ENCODE measurements at regions not wholly inside any gene's neighbourhood (a gene's known extent, or its start where the extent isn't known, plus 50 kb on each side); places are given as distances from the start of the nearest gene placed in this dataset.
"Not testable (repeated sequence)": the region's sequence is repeated elsewhere in the genome, so short reads cannot be mapped to it uniquely, and the experiment has no call there.

DNA sequence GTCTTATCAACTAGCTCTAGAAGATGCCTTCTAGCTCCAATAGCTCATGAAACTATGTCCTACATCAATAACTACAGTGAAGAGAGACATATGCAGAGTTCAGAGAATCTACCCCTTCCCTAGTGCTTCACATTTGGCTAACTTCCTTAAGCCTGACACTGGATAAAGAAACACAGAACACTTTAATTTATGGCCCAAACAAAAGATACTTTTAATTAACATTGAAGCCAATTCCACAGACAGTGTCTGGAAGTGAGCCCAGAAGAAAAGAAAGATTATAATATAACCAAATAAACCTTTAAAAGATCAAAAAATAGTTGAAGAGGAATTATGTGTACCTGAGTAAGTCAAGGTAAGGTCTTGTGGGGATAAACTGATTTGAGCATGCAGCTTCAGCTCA, 255.2 kb downstream of the C11orf87 start:
- H3K9me3 ChIP-seq (ENCODE audit: control insufficient read depth, low read length) = no peaks in the 10 kb centered on the region
- H3K4me1 ChIP-seq (ENCODE audit: control insufficient read depth, insufficient read depth, low read length, poor library complexity, severe bottlenecking) = no peaks in the 10 kb centered on the region
- no peaks in the 10 kb centered on the region for H3K36me3 ChIP-seq (ENCODE audit: control insufficient read depth, insufficient read depth, low read length)
- H3K4me3 ChIP-seq (ENCODE audit: extremely low read depth, insufficient read depth, low read length, poor library complexity, severe bottlenecking) = no peak overlapping the region
- H3K27ac ChIP-seq (ENCODE audit: low read depth, low read length, severe bottlenecking) = no peak overlapping the region

DNA sequence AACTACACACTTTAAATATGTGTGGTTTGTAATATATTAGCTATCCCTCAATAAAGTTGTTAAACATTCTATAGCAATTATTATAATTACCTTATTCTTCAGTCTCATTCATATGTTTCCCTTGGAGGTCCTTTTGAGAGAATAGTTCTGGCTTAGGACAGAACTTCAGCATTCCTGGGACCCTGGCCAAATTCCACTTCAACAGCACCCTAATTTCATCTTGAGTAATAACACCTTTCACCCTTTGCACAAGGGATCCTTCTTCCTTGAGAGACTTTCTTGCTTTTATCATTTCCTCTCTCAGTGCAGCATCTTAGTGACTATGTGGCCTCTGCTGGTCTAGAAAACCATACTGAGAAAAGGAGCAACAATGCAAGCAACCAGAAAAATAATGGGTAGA, 255.9 kb downstream of the C11orf87 start:
- H3K27ac ChIP-seq (ENCODE audit: low read depth, low read length, severe bottlenecking) = no peak overlapping the region
- no peaks in the 10 kb centered on the region for H3K36me3 ChIP-seq (ENCODE audit: control insufficient read depth, insufficient read depth, low read length)
- H3K4me1 ChIP-seq (ENCODE audit: control insufficient read depth, insufficient read depth, low read length, poor library complexity, severe bottlenecking) = no peaks in the 10 kb centered on the region
- no peaks in the 10 kb centered on the region for H3K9me3 ChIP-seq (ENCODE audit: control insufficient read depth, low read length)
- no peak overlapping the region for H3K4me3 ChIP-seq (ENCODE audit: extremely low read depth, insufficient read depth, low read length, poor library complexity, severe bottlenecking)

DNA sequence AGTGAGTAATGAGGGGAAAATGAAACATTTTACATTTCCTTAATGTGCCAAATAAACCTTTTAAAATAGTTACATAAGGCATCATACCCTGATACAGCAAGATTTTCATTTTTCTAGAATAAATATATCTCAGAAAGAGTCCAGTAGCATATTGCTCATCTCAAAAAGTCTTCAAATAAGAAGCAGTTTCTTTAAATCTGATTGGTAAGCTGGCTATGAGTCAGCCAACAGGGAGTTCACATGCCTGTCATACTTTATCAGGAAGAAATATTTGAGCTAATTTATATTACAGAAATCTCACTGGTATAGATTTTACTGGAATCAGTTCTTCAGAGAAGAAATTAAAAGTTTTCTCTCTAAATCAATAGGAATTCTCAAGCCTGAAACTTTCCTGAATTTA, 258.1 kb downstream of the C11orf87 start:
- H3K9me3 ChIP-seq (ENCODE audit: control insufficient read depth, low read length) = no peaks in the 10 kb centered on the region
- no peaks in the 10 kb centered on the region for H3K4me1 ChIP-seq (ENCODE audit: control insufficient read depth, insufficient read depth, low read length, poor library complexity, severe bottlenecking)
- no peaks in the 10 kb centered on the region for H3K36me3 ChIP-seq (ENCODE audit: control insufficient read depth, insufficient read depth, low read length)

GRCh38 chr11:109682788-109683187, 260.8 kb downstream of the C11orf87 start:
- H3K4me1 ChIP-seq (ENCODE audit: control insufficient read depth, insufficient read depth, low read length, poor library complexity, severe bottlenecking); H3K9me3 ChIP-seq (ENCODE audit: control insufficient read depth, low read length); H3K4me3 ChIP-seq (ENCODE audit: extremely low read depth, insufficient read depth, low read length, poor library complexity, severe bottlenecking); H3K36me3 ChIP-seq (ENCODE audit: control insufficient read depth, insufficient read depth, low read length); H3K27ac ChIP-seq (ENCODE audit: low read depth, low read length, severe bottlenecking): not testable (repeated sequence)
- 80 to 100% methylated on average over 1 of the region's 1 CpG for WGBS, 2 experiments (ENCODE audit: insufficient coverage in 2 of 2)

More for the DNA sequence above, 258.1 kb downstream of the C11orf87 start:
- H3K4me3 ChIP-seq (ENCODE audit: extremely low read depth, insufficient read depth, low read length, poor library complexity, severe bottlenecking) = no peak overlapping the region
- no peak overlapping the region for H3K27ac ChIP-seq (ENCODE audit: low read depth, low read length, severe bottlenecking)

GRCh38 chr11:109695696-109696095, 273.7 kb downstream of the C11orf87 start:
- Histone ChIP-seq H3K9me3 (ENCODE audit: control insufficient read depth, low read length) (peaks cover 12% of the 10 kb centered on the region), H3K4me3 (ENCODE audit: extremely low read depth, insufficient read depth, low read length, poor library complexity, severe bottlenecking) (no peak overlapping the region), H3K27ac (ENCODE audit: low read depth, low read length, severe bottlenecking) (no peak overlapping the region), H3K4me1 (ENCODE audit: control insufficient read depth, insufficient read depth, low read length, poor library complexity, severe bottlenecking) (no peaks in the 10 kb centered on the region), H3K36me3 (ENCODE audit: control insufficient read depth, insufficient read depth, low read length) (no peaks in the 10 kb centered on the region)
- WGBS, 2 experiments (ENCODE audit: insufficient coverage in 2 of 2) = 83 to 91% methylated on average over 3 to 4 of the region's 4 CpGs

DNA sequence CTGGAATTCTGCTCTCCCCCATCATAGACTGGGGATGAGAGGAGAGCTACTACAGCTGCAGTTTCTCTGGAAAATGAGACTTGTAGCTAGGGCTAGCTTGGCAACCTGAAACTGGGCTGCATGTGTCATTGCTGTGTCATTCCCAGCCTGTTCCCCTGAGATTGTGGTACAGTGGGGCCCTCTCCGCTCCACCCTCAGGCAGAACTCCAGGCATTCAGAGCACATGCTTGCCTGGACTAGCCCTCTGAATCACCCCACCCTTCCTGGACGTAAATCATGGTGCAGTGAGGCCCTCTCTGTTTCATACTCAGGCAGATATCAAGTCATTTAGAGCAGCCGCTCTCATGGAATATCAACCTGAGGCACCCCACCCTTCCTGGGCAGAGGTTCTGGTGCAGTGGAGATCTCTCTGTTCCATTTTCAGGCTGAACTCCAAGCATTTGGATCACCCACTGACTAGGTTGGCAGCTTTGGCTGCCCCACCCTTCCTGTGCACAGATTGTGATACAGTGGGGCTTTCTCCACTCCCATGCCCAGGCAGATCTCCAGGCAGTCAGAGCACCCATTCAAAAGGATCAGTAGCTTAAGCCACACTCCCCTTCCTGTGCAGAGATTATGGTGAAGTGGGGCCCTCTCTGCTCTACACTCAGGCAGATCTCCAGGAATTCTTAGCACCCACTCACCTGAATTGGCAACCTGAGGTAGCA, 274.4 kb downstream of the C11orf87 start:
- Histone ChIP-seq H3K9me3 (ENCODE audit: control insufficient read depth, low read length) (peaks cover 12% of the 10 kb centered on the region), H3K27ac (ENCODE audit: low read depth, low read length, severe bottlenecking) (no peak overlapping the region), H3K4me1 (ENCODE audit: control insufficient read depth, insufficient read depth, low read length, poor library complexity, severe bottlenecking) (no peaks in the 10 kb centered on the region), H3K4me3 (ENCODE audit: extremely low read depth, insufficient read depth, low read length, poor library complexity, severe bottlenecking) (no peak overlapping the region), H3K36me3 (ENCODE audit: control insufficient read depth, insufficient read depth, low read length) (no peaks in the 10 kb centered on the region)
- WGBS, 2 experiments (ENCODE audit: insufficient coverage in 2 of 2) = 92 to 96% methylated on average over 3 of the region's 3 CpGs

DNA sequence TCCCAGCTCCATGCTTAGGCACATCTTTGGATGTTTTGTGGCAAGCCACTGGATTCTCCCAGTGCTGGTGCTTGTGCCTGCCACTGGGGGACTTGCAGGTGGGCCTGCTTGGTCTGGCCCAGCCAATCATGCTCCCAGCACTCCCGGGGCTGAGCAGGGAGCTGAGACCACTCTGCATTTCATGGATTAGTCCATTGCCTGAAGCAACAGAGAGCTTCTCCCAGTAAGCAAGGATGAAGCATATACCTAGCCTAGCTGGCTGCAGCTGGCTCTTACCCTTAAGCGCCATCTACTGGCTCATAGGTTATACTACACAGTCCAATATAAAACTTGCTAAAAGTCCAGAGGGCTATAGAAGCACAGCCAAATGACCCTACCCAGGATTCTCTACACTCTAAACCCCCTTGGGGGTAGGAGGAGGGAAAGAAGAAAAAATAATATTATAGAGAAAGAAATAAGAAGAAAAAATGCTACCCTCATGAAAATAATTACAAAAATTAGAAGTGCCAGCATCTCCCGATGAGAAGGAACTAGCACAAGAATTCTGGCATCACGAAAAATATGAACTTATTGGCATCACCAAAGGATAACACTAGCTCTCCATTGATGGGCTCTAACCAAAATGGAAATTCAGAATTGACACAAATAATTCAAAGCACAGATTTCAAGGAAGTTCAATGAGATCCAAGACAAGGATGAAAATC, 275.3 kb downstream of the C11orf87 start:
- no peaks in the 10 kb centered on the region for H3K36me3 ChIP-seq (ENCODE audit: control insufficient read depth, insufficient read depth, low read length)
- no peaks in the 10 kb centered on the region for H3K4me1 ChIP-seq (ENCODE audit: control insufficient read depth, insufficient read depth, low read length, poor library complexity, severe bottlenecking)
- H3K9me3 ChIP-seq (ENCODE audit: control insufficient read depth, low read length) = peaks cover 12% of the 10 kb centered on the region
- no peak overlapping the region for H3K27ac ChIP-seq (ENCODE audit: low read depth, low read length, severe bottlenecking)
- H3K4me3 ChIP-seq (ENCODE audit: extremely low read depth, insufficient read depth, low read length, poor library complexity, severe bottlenecking) = no peak overlapping the region
- WGBS, 2 experiments (ENCODE audit: insufficient coverage in 2 of 2) = 20 to 50% methylated on average over 1 to 2 of the region's 4 CpGs

DNA sequence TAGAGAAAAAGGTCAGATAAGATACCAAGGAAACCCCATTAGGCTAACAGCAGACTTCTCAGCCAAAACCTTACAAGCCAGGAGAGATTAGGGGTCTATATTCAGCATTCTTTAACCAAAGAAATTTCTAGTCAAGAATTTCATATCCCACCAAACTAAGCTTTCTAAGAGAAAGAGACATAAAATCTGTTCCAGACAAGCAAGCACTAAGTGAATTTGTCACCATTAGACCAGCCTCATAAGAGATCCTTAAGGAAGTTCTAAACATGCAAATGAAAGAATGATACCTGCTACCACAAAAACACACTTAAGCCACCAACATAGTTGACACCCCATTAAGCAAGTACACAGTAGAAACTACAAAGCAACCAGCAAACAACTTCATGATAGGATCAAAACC, 276.2 kb downstream of the C11orf87 start:
- H3K4me1 ChIP-seq (ENCODE audit: control insufficient read depth, insufficient read depth, low read length, poor library complexity, severe bottlenecking) = no peaks in the 10 kb centered on the region
- H3K9me3 ChIP-seq (ENCODE audit: control insufficient read depth, low read length) = peaks cover 12% of the 10 kb centered on the region
- H3K27ac ChIP-seq (ENCODE audit: low read depth, low read length, severe bottlenecking) = no peak overlapping the region
- no peaks in the 10 kb centered on the region for H3K36me3 ChIP-seq (ENCODE audit: control insufficient read depth, insufficient read depth, low read length)
- H3K4me3 ChIP-seq (ENCODE audit: extremely low read depth, insufficient read depth, low read length, poor library complexity, severe bottlenecking) = no peak overlapping the region

DNA sequence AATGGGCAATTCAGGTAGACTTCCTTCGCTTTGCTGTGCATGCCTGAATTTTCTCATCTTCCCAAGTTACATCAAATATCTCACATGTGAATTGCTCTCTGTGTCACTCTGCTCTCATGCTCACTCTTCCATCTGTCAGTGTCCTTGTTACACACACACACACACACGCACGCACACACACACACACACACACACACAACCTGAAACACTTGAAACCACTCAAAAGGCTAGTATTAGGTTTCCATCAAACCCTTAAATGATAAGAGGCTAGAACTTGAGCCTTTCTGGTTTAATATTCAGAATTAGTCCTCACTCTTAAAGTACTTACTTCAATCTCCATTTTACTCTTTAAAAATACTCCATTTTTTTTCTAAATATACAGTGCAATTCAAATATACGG, 282.4 kb downstream of the C11orf87 start:
- no peaks in the 10 kb centered on the region for H3K36me3 ChIP-seq (ENCODE audit: control insufficient read depth, insufficient read depth, low read length)
- H3K27ac ChIP-seq (ENCODE audit: low read depth, low read length, severe bottlenecking) = no peak overlapping the region
- no peaks in the 10 kb centered on the region for H3K4me1 ChIP-seq (ENCODE audit: control insufficient read depth, insufficient read depth, low read length, poor library complexity, severe bottlenecking)
- 85 to 89% methylated on average over 1 to 2 of the region's 4 CpGs for WGBS, 2 experiments (ENCODE audit: insufficient coverage in 2 of 2)
- H3K4me3 ChIP-seq (ENCODE audit: extremely low read depth, insufficient read depth, low read length, poor library complexity, severe bottlenecking) = no peak overlapping the region
- no peaks in the 10 kb centered on the region for H3K9me3 ChIP-seq (ENCODE audit: control insufficient read depth, low read length)

- Histone ChIP-seq H3K4me1 (ENCODE audit: control insufficient read depth, insufficient read depth, low read length, poor library complexity, severe bottlenecking) (no peaks in the 10 kb centered on the region), H3K4me3 (ENCODE audit: extremely low read depth, insufficient read depth, low read length, poor library complexity, severe bottlenecking) (no peak overlapping the region), H3K9me3 (ENCODE audit: control insufficient read depth, low read length) (no peaks in the 10 kb centered on the region), H3K27ac (ENCODE audit: low read depth, low read length, severe bottlenecking) (no peak overlapping the region), H3K36me3 (ENCODE audit: control insufficient read depth, insufficient read depth, low read length) (no peaks in the 10 kb centered on the region)
- WGBS, 2 experiments (ENCODE audit: insufficient coverage in 2 of 2) = 95 to 100% methylated on average over 1 of the region's 1 CpG
Measured at GRCh38 chr11:109706945-109707344, 285.0 kb downstream of the C11orf87 start.

DNA sequence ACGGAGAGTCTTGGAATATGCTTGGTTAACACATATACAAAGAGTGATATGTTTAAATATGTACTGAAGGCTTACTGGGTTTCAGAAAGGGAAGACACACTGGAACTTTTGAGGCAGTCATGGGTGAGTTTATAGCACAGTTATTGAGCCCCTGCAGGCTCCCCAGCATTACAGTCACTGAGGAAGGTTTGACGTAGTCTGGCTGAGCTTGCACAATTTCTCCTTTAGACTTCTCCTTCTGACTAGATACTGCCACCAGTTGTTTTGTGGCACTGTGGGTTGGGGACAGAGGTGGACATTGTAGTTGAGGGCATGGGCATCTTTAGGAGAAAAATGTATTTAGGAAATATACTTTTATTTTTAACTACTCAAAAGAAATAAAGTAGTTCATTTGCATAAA, 285.4 kb downstream of the C11orf87 start:
- no peaks in the 10 kb centered on the region for H3K36me3 ChIP-seq (ENCODE audit: control insufficient read depth, insufficient read depth, low read length)
- H3K27ac ChIP-seq (ENCODE audit: low read depth, low read length, severe bottlenecking) = no peak overlapping the region
- no peak overlapping the region for H3K4me3 ChIP-seq (ENCODE audit: extremely low read depth, insufficient read depth, low read length, poor library complexity, severe bottlenecking)
- 90 to 100% methylated on average over 1 to 2 of the region's 2 CpGs for WGBS, 2 experiments (ENCODE audit: insufficient coverage in 2 of 2)
- no peaks in the 10 kb centered on the region for H3K4me1 ChIP-seq (ENCODE audit: control insufficient read depth, insufficient read depth, low read length, poor library complexity, severe bottlenecking)
- H3K9me3 ChIP-seq (ENCODE audit: control insufficient read depth, low read length) = no peaks in the 10 kb centered on the region

Data from mesodermal cell (in vitro differentiated cells).